ENCODE measurements at regions not wholly inside any gene's neighbourhood (a gene's known extent, or its start where the extent isn't known, plus 50 kb on each side); places are given as distances from the start of the nearest gene placed in this dataset.

DNA sequence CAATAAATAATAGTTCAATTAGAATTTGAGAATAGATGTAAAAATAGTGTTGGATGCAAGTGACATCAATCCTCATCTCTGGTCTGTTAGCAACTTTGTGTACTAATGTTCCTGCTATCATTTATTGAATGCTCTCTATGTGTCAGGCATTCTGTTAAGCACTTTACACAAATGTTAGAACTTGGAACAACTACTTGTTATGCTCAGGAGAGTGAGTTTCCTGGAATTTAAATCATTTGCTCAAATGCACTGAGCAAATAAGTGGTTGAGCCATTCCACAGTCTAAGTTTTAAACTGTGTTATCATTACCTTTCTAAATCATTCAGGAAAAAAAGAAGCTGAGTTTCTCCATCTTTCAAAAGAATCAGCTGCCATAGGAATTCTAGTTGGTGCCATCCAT, 1327.3 kb upstream of the GOT2 start:
- Histone ChIP-seq H3K36me3 (ENCODE audit: low read length) (no peaks in the 10 kb centered on the region), H3K27me3 (ENCODE audit: low read length) (no peaks in the 10 kb centered on the region), H3K4me2 (ENCODE audit: low read depth, low read length, poor library complexity, severe bottlenecking) (no peak overlapping the region)

DNA sequence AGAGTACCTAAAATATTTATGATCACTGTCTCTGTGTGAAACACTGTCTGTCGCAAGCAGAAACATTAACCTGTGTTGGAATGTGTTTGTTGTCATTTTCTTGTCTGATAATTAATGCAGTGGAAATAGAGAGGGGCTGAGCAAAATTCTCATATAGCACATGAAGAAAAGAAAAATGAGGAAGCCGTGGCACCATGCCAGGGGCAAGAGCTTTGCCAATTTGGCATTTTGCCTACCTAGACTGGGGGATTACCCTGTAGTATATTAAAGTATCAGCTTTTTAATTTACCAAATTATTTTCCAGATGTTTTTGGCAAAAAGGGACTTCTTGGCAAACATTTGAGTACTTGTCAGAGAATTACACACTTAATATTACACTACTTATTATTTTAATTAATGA, 1326.6 kb upstream of the GOT2 start:
- TF ChIP-seq EZH2phosphoT487 (conservative IDR thresholded peaks at IDR 0.05; ENCODE audit: low read length): no peak
- TF ChIP-seq, protein P1, sequence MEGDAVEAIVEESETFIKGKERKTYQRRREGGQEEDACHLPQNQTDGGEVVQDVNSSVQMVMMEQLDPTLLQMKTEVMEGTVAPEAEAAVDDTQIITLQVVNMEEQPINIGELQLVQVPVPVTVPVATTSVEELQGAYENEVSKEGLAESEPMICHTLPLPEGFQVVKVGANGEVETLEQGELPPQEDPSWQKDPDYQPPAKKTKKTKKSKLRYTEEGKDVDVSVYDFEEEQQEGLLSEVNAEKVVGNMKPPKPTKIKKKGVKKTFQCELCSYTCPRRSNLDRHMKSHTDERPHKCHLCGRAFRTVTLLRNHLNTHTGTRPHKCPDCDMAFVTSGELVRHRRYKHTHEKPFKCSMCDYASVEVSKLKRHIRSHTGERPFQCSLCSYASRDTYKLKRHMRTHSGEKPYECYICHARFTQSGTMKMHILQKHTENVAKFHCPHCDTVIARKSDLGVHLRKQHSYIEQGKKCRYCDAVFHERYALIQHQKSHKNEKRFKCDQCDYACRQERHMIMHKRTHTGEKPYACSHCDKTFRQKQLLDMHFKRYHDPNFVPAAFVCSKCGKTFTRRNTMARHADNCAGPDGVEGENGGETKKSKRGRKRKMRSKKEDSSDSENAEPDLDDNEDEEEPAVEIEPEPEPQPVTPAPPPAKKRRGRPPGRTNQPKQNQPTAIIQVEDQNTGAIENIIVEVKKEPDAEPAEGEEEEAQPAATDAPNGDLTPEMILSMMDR (IDR thresholded peaks at IDR 0.05; ENCODE audit: insufficient read depth, low read length, poor library complexity, severe bottlenecking): no peak
- Histone ChIP-seq H3K4me3 (ENCODE audit: insufficient read depth, low read length, poor library complexity, severe bottlenecking) (no peak overlapping the region), H3K9me3 (ENCODE audit: insufficient read depth, low read length) (no peaks in the 10 kb centered on the region)

More for the DNA sequence above, 1327.3 kb upstream of the GOT2 start:
- no peak overlapping the region for H3K4me3 ChIP-seq (ENCODE audit: insufficient read depth, low read length, poor library complexity, severe bottlenecking)
- H3K27ac ChIP-seq (ENCODE audit: low read depth, low read length): no peak overlapping the region
- no peak overlapping the region for H3K9ac ChIP-seq (ENCODE audit: low read length)
- no peak overlapping the region for H2AFZ ChIP-seq (ENCODE audit: low read depth, low read length, severe bottlenecking)
- no peaks in the 10 kb centered on the region for H3K9me3 ChIP-seq (ENCODE audit: insufficient read depth, low read length)
- no peaks in the 10 kb centered on the region for H3K79me2 ChIP-seq (ENCODE audit: insufficient read depth, low read length)
- no peaks in the 10 kb centered on the region for H3F3A ChIP-seq (ENCODE audit: insufficient read depth)
- TF ChIP-seq, protein P1 (IDR thresholded peaks at IDR 0.05; ENCODE audit: insufficient read depth, low read length, poor library complexity, severe bottlenecking): no peak
- no peak for TF ChIP-seq EZH2phosphoT487 (conservative IDR thresholded peaks at IDR 0.05; ENCODE audit: low read length)
- H3K9me2 ChIP-seq (replicated peaks; ENCODE audit: insufficient read depth, low read length): no peaks in the 10 kb centered on the region
- no peaks in the 10 kb centered on the region for H4K20me1 ChIP-seq (ENCODE audit: low read depth, low read length)

DNA sequence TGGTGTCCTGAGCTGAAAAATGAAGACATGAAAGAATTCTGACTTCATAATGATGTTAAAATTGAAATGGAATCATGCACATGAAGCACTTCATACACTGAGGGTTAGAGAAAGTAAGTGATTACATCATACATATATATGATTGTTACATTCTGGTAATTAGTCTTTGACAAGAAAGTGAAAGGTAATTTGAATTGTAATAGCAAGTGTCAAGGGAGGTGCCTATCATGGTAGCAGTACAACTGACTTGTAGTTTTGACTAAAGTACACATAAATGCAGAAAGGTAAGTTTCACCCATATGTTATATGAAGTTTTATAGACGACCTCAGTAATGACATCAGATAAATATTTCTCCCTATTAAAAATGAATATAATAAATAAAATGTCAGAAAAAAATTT, 1325.0 kb upstream of the GOT2 start:
- TF ChIP-seq EZH2phosphoT487 (conservative IDR thresholded peaks at IDR 0.05; ENCODE audit: low read length): no peak
- Histone ChIP-seq H3K79me2 (ENCODE audit: insufficient read depth, low read length) (no peaks in the 10 kb centered on the region), H3K27me3 (ENCODE audit: low read length) (no peaks in the 10 kb centered on the region), H4K20me1 (ENCODE audit: low read depth, low read length) (no peaks in the 10 kb centered on the region), H3K9me3 (ENCODE audit: insufficient read depth, low read length) (no peaks in the 10 kb centered on the region), H3K4me3 (ENCODE audit: insufficient read depth, low read length, poor library complexity, severe bottlenecking) (no peak overlapping the region), H3K27ac (ENCODE audit: low read depth, low read length) (no peak overlapping the region), H2AFZ (ENCODE audit: low read depth, low read length, severe bottlenecking) (no peak overlapping the region), H3F3A (ENCODE audit: insufficient read depth) (no peaks in the 10 kb centered on the region), H3K4me2 (ENCODE audit: low read depth, low read length, poor library complexity, severe bottlenecking) (no peak overlapping the region), H3K9me2 (replicated peaks; ENCODE audit: insufficient read depth, low read length) (no peaks in the 10 kb centered on the region), H3K9ac (ENCODE audit: low read length) (no peak overlapping the region), H3K36me3 (ENCODE audit: low read length) (no peaks in the 10 kb centered on the region)

More for the DNA sequence above, 1326.6 kb upstream of the GOT2 start:
- Histone ChIP-seq H3K79me2 (ENCODE audit: insufficient read depth, low read length) (no peaks in the 10 kb centered on the region), H3K4me2 (ENCODE audit: low read depth, low read length, poor library complexity, severe bottlenecking) (no peak overlapping the region), H3F3A (ENCODE audit: insufficient read depth) (no peaks in the 10 kb centered on the region), H3K9me2 (replicated peaks; ENCODE audit: insufficient read depth, low read length) (no peaks in the 10 kb centered on the region), H2AFZ (ENCODE audit: low read depth, low read length, severe bottlenecking) (no peak overlapping the region), H3K36me3 (ENCODE audit: low read length) (no peaks in the 10 kb centered on the region), H3K9ac (ENCODE audit: low read length) (no peak overlapping the region), H4K20me1 (ENCODE audit: low read depth, low read length) (no peaks in the 10 kb centered on the region), H3K27ac (ENCODE audit: low read depth, low read length) (no peak overlapping the region), H3K27me3 (ENCODE audit: low read length) (no peaks in the 10 kb centered on the region)

DNA sequence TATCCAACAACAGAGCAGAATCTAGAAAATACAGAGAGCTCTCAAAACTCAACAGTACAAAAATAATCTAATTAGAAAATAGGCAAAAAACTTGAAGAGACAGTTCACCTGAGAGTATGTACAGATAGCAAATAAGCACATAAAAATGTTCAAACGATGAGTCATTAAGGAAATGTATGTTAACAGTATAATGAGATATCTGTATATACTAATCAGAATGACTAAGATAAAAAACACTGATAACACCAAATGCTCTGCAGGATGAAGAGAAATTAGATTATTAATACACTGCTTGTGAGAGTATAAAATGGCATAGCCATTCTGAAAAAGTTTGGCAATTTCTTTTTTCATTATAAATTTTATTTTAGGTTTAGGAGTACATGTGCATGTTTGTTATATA, 1307.6 kb upstream of the GOT2 start:
- Histone ChIP-seq H3K9me2 (replicated peaks; ENCODE audit: insufficient read depth, low read length) (no peaks in the 10 kb centered on the region), H3K4me3 (ENCODE audit: insufficient read depth, low read length, poor library complexity, severe bottlenecking) (no peak overlapping the region)
- TF ChIP-seq, protein P1 (IDR thresholded peaks at IDR 0.05; ENCODE audit: insufficient read depth, low read length, poor library complexity, severe bottlenecking): no peak
- TF ChIP-seq EZH2phosphoT487 (conservative IDR thresholded peaks at IDR 0.05; ENCODE audit: low read length): no peak

More for the DNA sequence above, 1307.6 kb upstream of the GOT2 start:
- no peaks in the 10 kb centered on the region for H3K27me3 ChIP-seq (ENCODE audit: low read length)
- H3K79me2 ChIP-seq (ENCODE audit: insufficient read depth, low read length): no peaks in the 10 kb centered on the region
- no peaks in the 10 kb centered on the region for H4K20me1 ChIP-seq (ENCODE audit: low read depth, low read length)
- no peaks in the 10 kb centered on the region for H3K36me3 ChIP-seq (ENCODE audit: low read length)
- H3K27ac ChIP-seq (ENCODE audit: low read depth, low read length): no peak overlapping the region
- no peak overlapping the region for H3K9ac ChIP-seq (ENCODE audit: low read length)
- no peaks in the 10 kb centered on the region for H3F3A ChIP-seq (ENCODE audit: insufficient read depth)
- no peak overlapping the region for H2AFZ ChIP-seq (ENCODE audit: low read depth, low read length, severe bottlenecking)
- H3K4me2 ChIP-seq (ENCODE audit: low read depth, low read length, poor library complexity, severe bottlenecking): no peak overlapping the region
- H3K9me3 ChIP-seq (ENCODE audit: insufficient read depth, low read length): no peaks in the 10 kb centered on the region

Measured in SU-DHL-6 (cell line).